HG03457 (cell line): ENCODE measurements at regions not wholly inside any gene's neighbourhood (a gene's known extent, or its start where the extent isn't known, plus 50 kb on each side); places are given as distances from the start of the nearest gene placed in this dataset.
A peak's percentile ranks its signal among the peaks of the same experiment; 100 is the strongest.
"Not testable (repeated sequence)": the region's sequence is repeated elsewhere in the genome, so short reads cannot be mapped to it uniquely, and the experiment has no call there.

Experiments
- ATAC-seq: cut with Tn5 transposase; IDR thresholded peaks from one replicate; pipeline ENCODE4 v1.9.1; 2021; ENCODE audit warnings: moderate number of reproducible peaks; ENCODE audit not compliant: unreplicated experiment

GRCh38 chr5:39670391-39670790 lies 245.6 kb upstream of the DAB2 start:
- ATAC-seq, result no peak

GRCh38 chr5:39668980-39669379 lies 244.2 kb upstream of the DAB2 start:
- no peak for ATAC-seq

GRCh38 chr5:39665328-39665727 lies 240.5 kb upstream of the DAB2 start:
- no peak for ATAC-seq

- no peak for ATAC-seq
These were observed 238.2 kb upstream of the DAB2 start for GRCh38 chr5:39662945-39663344.

- no peak for ATAC-seq
These were observed 236.4 kb upstream of the DAB2 start for GRCh38 chr5:39661026-39661779.

- no peak for ATAC-seq
These were observed 235.2 kb upstream of the DAB2 start for GRCh38 chr5:39660020-39660419.

DNA sequence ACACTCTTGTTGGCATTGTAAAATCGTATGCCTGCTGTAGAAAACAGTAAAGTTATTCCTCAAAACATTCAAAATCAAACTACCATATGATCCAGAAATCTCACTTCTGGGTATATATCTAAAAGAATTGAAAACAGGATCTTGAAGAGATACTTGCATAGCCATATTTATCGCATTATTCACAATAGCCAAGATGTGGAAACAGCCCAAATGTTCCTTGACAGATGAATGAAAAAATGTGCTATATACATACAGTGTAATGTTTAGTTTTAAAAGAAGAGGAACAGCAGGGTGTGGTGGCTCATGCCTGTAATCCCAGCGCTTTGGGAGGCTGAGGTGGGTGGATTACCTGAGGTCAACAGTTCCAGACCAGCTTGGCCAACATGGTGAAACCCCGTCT lies 234.1 kb upstream of the DAB2 start:
- ATAC-seq, result no peak

GRCh38 chr5:39657943-39658342 lies 233.2 kb upstream of the DAB2 start:
- no peak for ATAC-seq

DNA sequence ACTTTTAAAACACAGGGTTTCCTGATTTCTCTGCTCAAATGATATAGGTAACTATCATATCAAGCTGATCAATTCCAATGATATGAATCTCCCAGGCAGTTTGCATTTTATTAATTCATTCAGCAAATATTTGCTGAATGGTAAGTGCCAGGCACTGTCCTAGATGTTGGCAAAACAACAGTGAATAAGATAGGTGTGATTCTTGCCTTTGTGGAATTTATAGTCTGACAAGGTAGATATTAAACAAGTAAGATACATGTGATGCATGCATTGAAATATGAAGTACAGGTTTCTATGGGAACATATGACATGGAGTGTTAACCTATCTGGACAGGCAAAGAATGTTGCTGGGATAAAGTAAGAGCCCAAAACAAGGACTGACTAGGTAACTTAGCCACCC lies 231.8 kb upstream of the DAB2 start:
- ATAC-seq, result no peak

DNA sequence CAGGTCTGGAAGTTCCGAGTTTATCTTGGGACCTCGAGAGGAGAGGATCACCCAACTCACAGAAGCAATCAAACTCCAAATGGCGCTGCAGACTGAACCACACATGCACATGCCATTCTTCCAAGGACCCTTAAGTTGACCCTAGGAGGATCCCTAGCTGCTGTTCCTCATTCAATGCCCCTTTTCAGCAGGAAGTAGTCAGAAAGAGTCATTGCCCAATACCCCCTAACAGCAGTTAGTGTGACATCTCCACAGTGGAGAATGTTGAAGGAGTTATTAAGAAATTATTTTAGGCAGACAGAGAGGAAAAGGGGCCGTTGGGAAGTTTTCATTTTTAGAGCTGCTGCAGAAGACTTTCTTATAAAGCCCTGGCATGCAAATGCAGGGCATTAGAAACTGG lies 229.9 kb upstream of the DAB2 start:
- no peak for ATAC-seq

DNA sequence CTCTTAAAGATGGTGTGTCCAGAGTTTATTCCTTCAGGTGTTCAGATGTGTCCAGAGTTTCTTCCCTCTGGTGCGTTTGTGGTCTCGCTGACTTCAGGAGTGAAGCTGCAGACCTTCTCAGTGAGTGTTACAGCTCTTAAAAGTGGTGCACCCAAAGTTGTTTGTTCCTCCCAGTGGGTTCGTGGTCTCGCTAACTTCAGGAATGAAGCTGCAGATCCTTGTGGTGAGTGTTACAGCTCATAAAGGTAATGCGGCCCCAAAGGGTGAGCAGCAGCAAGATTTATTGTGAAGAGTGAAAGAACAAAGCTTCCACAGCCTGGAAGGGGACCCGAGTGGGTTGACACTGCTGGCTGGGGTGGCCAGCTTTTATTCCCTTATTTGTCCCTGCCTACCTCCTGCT lies 227.7 kb upstream of the DAB2 start:
- not testable (repeated sequence) for ATAC-seq

DNA sequence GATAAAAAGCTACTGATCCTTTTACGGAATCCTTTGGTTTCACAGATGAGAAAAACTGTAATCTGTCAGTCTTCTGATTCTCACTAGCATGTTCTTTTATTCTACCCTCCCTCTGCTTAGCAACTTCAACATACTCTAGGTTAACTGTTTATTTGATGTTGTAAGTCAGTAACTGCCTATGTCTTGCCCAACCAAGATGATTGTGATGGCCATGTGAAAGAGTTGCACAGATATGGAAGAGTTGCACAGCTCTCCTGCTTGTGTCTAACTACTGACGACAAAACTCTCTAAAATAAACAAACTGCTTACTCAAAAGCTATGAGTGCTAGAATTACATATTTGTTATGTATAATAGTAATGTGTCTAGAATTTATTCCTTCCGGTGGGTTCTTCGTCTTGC lies 227.3 kb upstream of the DAB2 start:
- no peak for ATAC-seq

- ATAC-seq, result no peak
These were observed 225.4 kb upstream of the DAB2 start for GRCh38 chr5:39650008-39650762.

DNA sequence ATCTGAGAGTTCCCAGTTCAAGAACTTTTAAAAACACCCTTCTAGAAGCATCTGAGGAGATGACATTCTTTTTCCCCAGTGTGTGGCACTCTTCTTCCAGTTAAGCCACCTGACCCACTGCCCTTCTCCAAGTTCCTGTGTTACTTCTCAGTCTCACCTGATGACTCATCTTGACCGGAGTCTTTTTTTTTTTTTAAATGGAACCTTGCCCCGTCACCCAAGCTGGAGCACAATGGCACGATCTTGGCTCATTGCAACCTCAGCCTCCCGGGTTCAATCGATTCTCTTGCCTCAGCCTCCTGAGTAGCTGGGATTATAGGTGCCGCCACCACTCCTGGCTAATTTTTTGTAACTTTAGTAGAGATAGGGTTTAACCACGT lies 224.1 kb upstream of the DAB2 start:
- ATAC-seq, result no peak

GRCh38 chr5:39648085-39648847 lies 223.5 kb upstream of the DAB2 start:
- ATAC-seq, result no peak

DNA sequence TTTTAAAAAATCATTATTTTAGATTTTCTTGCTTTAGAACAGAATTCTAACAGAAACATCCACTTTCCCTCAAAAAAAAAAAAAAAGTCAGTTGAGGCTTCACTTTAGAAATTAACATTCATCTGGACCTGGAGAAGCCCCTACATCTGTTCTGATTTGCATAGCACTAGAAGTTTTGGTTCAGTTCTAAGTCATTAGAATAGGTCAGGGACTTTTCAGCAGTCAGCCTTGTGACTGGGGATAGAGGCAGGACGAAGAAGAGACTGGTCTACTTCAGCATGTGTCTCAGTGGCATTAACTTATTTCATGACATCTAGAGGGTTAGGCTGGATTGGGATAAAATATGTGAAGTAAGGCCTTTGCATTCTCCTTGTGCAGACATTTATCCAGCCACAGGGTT lies 215.8 kb upstream of the DAB2 start:
- peak; percentile 94 for ATAC-seq

GRCh38 chr5:39639618-39640089 lies 214.9 kb upstream of the DAB2 start:
- ATAC-seq, result no peak

DNA sequence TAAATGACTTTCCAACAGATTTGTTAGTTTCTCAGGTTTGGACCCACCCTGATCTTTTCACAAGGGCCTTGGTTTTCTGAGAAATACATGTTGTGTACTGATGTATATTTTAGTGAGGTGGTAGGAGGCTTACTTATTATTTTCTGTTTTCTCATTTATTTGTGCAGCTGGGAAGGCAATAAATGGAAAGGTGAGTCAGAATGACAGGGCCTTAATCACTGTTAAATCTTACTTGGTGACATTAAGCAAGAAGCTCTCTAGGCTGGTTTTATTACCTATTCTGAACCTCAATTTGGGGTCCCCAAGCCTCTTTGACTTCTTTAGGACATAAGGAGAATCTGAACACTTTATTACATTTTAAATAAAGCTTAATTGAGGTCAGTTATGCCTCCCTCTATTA lies 214.0 kb upstream of the DAB2 start:
- ATAC-seq, result no peak

- ATAC-seq, result no peak
These were observed 208.3 kb upstream of the DAB2 start for GRCh38 chr5:39633057-39633456.

DNA sequence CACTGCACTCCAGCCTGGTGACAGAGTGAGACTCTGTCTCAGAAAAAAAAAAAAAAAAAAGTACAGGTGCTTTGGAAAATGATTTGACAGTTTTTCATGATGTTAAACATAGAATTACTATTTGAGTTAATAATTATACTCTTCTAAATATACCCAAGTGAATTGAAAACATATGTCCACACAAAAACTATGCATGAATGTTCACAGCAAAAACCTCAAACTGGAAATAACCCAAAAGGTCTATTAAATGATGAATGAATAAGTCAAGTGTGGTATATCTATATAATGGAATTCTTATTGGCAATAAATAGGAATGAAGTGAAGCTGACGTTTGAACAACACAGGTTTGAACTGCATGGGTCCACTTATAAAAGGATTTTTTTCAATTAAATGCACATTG lies 207.2 kb upstream of the DAB2 start:
- no peak for ATAC-seq

GRCh38 chr5:39629946-39630345 lies 205.2 kb upstream of the DAB2 start:
- ATAC-seq, result no peak

DNA sequence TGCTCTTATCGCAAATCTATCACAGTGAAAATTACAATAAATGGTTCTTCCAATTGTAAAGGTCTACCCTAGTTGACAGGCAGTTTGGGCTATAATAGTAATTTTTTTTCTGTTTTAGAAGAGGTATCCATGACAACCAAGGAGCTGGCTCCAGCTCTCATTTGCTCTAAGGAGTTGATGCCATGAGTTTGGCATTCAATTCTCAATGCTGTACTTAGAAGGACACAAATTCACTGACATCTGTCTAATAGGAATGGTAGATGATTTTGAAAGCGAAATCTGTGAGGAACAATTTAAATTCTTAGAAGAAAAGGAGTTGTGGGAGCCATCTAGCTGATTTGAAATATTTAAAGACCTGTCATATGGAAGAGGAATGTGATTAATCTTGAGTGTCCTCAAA lies 203.6 kb upstream of the DAB2 start:
- ATAC-seq, result no peak
